SU-DHL-6 (cell line): ENCODE measurements at regions not wholly inside any gene's neighbourhood (a gene's known extent, or its start where the extent isn't known, plus 50 kb on each side); places are given as distances from the start of the nearest gene placed in this dataset.

Source experiments
- EZH2phosphoT487 ChIP-seq: fragments of 200-600 bp; sonication (generic), shearing (Covaris generic); conservative IDR thresholded peaks from 2 replicates; pipeline ENCODE4 v1.6.1; 2018; ENCODE audit warnings: mild to moderate bottlenecking, antibody characterized with exemption, low read length, moderate library complexity, mixed read lengths
- TF ChIP-seq, protein P1 (sequence below): fragments of 200-600 bp; sonication (generic); IDR thresholded peaks from one replicate; pipeline ENCODE4 v1.5.1; 2017; ENCODE audit warnings: antibody characterized with exemption, mild to moderate bottlenecking, low read length, moderate library complexity; ENCODE audit not compliant: insufficient read depth, poor library complexity, severe bottlenecking

DNA sequence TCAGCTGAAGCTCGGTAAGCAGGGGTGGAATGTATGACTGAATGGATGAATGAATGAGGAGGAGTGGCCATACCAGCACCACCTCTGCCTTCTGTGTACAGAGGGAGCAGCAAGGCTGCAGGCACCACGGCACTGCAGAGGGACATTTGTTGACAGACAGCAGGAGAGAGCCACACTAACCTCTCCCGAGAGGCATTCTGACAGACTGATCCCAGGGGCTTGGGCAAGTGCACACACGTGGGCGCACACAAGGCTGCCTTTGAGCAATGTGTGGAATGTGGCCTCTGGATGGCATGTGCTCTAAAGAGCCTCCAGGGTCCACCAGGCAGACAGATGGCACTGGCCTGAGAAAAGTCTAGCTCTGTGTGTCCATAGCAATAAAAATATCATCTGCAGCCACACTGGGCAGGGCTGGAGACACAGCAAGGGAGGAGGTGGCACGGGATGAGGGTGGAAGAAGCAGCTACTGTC, 111.8 kb downstream of the ACTL7B start:
- TF ChIP-seq, protein P1, sequence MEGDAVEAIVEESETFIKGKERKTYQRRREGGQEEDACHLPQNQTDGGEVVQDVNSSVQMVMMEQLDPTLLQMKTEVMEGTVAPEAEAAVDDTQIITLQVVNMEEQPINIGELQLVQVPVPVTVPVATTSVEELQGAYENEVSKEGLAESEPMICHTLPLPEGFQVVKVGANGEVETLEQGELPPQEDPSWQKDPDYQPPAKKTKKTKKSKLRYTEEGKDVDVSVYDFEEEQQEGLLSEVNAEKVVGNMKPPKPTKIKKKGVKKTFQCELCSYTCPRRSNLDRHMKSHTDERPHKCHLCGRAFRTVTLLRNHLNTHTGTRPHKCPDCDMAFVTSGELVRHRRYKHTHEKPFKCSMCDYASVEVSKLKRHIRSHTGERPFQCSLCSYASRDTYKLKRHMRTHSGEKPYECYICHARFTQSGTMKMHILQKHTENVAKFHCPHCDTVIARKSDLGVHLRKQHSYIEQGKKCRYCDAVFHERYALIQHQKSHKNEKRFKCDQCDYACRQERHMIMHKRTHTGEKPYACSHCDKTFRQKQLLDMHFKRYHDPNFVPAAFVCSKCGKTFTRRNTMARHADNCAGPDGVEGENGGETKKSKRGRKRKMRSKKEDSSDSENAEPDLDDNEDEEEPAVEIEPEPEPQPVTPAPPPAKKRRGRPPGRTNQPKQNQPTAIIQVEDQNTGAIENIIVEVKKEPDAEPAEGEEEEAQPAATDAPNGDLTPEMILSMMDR = no peak
- no peak for TF ChIP-seq EZH2phosphoT487
